Fibroblast of mammary gland (primary cell): ENCODE measurements at regions not wholly inside any gene's neighbourhood (a gene's known extent, or its start where the extent isn't known, plus 50 kb on each side); places are given as distances from the start of the nearest gene placed in this dataset.

ENCODE experiments used
- DNase-seq: peaks from one replicate; pipeline ENCODE4 v3.0.0-alpha.2; 2010; ENCODE audit warnings: low read depth
- H3K4me3 ChIP-seq: 2 replicates; pipeline ENCODE4 v1.5.1; 2011; ENCODE audit warnings: low read depth, mild to moderate bottlenecking, low read length, moderate library complexity; ENCODE audit not compliant: control insufficient read depth
- TF ChIP-seq, protein P1 (sequence below): conservative IDR thresholded peaks from 2 replicates; pipeline ENCODE4 v1.5.1; 2011; ENCODE audit warnings: low read depth, low read length, inconsistent platforms; ENCODE audit not compliant: control insufficient read depth, insufficient read depth

DNA sequence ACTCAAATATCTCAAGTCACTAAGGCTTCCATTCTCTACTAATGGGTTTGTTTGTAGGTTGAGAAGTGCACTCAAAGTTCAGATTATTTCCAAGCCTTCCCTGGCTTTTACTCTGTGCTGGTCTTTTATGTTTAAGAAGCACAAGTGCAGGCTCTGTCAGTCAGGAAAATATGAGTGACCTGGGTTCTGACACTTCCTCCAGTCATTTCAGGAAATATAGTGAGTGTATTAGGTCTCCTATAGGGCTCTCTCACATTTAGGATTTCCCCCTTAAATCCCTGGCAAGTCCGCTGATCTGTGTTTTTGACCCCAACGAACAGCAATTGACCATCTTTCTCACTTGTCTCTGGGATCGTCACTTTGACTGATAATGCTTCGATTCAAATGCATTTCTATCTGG is 210.2 kb downstream of the ARPP21 start:
- no peak for DNase-seq
- TF ChIP-seq, protein P1, sequence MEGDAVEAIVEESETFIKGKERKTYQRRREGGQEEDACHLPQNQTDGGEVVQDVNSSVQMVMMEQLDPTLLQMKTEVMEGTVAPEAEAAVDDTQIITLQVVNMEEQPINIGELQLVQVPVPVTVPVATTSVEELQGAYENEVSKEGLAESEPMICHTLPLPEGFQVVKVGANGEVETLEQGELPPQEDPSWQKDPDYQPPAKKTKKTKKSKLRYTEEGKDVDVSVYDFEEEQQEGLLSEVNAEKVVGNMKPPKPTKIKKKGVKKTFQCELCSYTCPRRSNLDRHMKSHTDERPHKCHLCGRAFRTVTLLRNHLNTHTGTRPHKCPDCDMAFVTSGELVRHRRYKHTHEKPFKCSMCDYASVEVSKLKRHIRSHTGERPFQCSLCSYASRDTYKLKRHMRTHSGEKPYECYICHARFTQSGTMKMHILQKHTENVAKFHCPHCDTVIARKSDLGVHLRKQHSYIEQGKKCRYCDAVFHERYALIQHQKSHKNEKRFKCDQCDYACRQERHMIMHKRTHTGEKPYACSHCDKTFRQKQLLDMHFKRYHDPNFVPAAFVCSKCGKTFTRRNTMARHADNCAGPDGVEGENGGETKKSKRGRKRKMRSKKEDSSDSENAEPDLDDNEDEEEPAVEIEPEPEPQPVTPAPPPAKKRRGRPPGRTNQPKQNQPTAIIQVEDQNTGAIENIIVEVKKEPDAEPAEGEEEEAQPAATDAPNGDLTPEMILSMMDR: no peak
- H3K4me3 ChIP-seq: no peak overlapping the region

DNA sequence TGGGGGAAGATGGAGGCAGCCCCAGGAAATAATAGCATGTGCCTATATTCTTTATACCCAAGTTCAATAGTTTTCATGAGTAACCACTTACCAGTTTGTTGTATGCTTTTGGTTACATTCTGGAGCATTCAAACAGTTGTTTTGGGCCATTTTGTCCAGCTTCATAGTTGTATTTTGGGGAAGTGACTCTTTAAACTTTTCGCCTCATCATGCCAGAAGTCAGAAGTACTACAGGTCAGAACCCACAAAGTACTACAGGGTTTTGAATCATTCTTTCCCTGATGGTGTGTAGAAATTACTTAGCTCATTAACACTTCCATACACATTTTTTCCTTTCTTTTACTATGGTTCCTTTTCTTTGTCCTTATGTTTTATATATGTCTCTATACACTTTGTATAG is 210.6 kb downstream of the ARPP21 start:
- no peak overlapping the region for H3K4me3 ChIP-seq
- TF ChIP-seq, protein P1: no peak
- DNase-seq: no peak

DNA sequence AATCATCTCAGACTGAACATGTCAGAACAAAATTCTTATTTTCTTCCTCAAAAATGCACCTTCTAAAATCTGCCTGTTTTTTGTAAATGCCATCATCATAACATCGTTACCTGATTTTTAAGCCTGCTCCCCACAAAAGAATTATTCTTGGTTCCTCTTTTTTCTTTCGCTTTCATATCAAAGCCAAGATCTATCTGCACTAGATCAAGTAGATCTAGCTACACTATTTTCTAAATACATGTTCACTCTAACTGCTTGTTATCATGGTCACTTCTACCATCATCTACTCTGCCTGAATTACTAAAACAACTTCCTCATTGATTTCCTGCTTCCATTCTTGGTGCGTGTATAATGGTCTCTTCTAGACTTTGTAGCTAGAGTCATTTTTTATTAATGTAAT is 217.7 kb downstream of the ARPP21 start:
- no peak for DNase-seq
- H3K4me3 ChIP-seq: no peak overlapping the region
- TF ChIP-seq, protein P1: no peak

DNA sequence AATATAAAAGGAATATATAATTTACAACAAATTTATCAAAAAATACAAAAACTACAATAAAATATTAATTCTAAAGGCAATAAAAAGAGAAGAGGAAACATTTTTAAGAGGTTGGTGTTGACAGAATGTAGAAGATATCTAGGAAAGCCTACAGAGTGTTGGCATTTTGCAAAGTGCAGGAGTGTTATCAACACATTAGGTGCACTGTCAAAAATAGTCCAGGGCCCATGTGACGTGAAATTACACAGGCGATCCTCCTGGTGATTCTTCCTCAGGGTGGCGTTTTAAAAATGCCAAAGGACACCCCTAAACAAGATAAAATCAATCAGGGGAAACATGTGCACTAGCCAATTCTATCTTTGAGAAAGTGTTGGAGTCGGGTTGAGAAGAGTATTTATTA is 222.7 kb downstream of the ARPP21 start:
- no peak for DNase-seq
- TF ChIP-seq, protein P1: no peak
- no peak overlapping the region for H3K4me3 ChIP-seq

DNA sequence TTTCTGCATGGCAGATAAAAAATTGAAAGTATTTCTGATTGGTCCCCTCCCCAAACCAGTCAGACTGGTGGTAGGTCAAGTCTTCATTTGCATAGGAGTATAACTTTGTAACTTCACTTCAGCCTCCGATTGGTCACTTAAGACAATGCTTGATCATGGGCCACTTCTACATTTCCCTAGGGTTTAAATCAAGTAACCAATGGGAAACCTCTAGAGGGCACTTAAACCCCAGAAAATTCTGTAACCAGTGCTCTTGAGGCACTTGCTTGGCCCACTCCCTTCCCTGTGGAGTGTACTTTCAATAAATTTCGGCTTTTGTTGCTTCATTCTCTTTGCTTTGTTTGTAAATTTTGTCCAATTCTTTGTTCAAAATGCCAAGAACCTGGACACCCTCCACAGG is 225.5 kb downstream of the ARPP21 start:
- H3K4me3 ChIP-seq: no peak overlapping the region
- TF ChIP-seq, protein P1: no peak
- no peak for DNase-seq

DNA sequence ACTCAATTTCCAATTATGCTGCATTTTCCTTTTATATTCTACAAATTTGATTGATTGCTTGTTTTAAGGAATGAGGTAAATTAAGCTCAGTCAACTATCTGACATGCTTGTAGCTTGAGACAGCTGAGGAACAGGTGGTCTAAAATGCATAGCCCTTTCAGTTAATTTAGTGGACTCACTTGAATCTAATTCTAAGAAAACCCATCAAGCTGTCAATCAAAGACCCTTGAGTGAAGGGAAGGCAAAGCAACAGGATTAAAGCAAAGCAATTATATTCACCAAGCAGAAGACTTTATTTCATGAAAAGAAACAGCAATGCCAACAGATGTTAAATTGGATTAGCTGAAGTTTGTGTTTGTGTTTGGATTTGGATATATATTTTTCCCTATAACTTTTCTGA is 228.5 kb downstream of the ARPP21 start:
- no peak for DNase-seq
- TF ChIP-seq, protein P1: no peak
- no peak overlapping the region for H3K4me3 ChIP-seq

DNA sequence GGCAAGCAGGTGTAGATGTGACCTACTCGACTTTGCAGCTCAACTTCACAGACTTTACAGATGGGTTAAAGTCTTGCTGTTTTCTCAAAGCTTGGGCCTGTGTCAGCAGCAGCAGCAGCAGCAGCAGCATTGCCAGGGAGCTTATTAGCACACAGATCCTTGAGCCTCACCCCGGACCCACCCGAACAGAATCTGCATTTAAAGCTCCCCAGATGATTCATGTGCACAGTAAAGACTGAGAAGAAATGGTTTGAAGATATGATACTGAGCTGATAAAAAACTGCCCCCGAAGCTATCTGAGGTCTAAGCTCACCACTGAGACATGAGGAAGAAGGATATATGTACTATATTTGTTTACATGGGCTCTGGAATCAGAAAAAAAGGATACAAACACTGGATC is 231.7 kb downstream of the ARPP21 start:
- H3K4me3 ChIP-seq: no peak overlapping the region
- TF ChIP-seq, protein P1: no peak
- DNase-seq: no peak
